WI38 (cell line): ENCODE measurements at regions not wholly inside any gene's neighbourhood (a gene's known extent, or its start where the extent isn't known, plus 50 kb on each side); places are given as distances from the start of the nearest gene placed in this dataset.

ENCODE experiments used
- H3K4me3 ChIP-seq: 2 replicates; pipeline ENCODE4 v1.5.1; 2011; ENCODE audit warnings: low read depth, mild to moderate bottlenecking, control low read depth, low read length
- CTCF ChIP-seq: IDR thresholded peaks from 2 replicates; pipeline ENCODE4 v1.5.1; 2012; ENCODE audit warnings: low read depth, mild to moderate bottlenecking, control low read depth, low read length

- no peak overlapping the region for H3K4me3 ChIP-seq
- no peak for TF ChIP-seq CTCF
These were observed 211.3 kb upstream of the PPP2R2D start for GRCh38 chr10:131689486-131689885.

- TF ChIP-seq CTCF, result no peak
- no peak overlapping the region for H3K4me3 ChIP-seq
These were observed 210.7 kb upstream of the PPP2R2D start for GRCh38 chr10:131689954-131690757.

GRCh38 chr10:131690805-131691239, 210.0 kb upstream of the PPP2R2D start:
- no peak overlapping the region for H3K4me3 ChIP-seq
- no peak for TF ChIP-seq CTCF

GRCh38 chr10:131691481-131692090, 209.2 kb upstream of the PPP2R2D start:
- no peak overlapping the region for H3K4me3 ChIP-seq
- no peak for TF ChIP-seq CTCF

- TF ChIP-seq CTCF, result no peak
- no peak overlapping the region for H3K4me3 ChIP-seq
These were observed 208.6 kb upstream of the PPP2R2D start for GRCh38 chr10:131692176-131692575.

- no peak overlapping the region for H3K4me3 ChIP-seq
- no peak for TF ChIP-seq CTCF
These were observed 208.0 kb upstream of the PPP2R2D start for GRCh38 chr10:131692686-131693334.

GRCh38 chr10:131693766-131694165, 207.0 kb upstream of the PPP2R2D start:
- no peak overlapping the region for H3K4me3 ChIP-seq
- no peak for TF ChIP-seq CTCF
